Tibial artery (tissue), 4 donors: ENCODE measurements at regions not wholly inside any gene's neighbourhood (a gene's known extent, or its start where the extent isn't known, plus 50 kb on each side); places are given as distances from the start of the nearest gene placed in this dataset.

Source experiments
- DNase-seq, 2 donors: peaks; one replicate each; pipeline ENCODE4 v3.0.0-alpha.2; 2019
- H3K27ac ChIP-seq, 2 donors: fragments of 200-600 bp; sonication (generic) in 1 of 2; 1 replicate in 1 of 2; 2 replicates in 1 of 2; pipeline ENCODE4 v1.5.1; 2018 to 2019; ENCODE audit warnings: mild to moderate bottlenecking in 1 of 2
- H3K27me3 ChIP-seq, 2 donors: fragments of 200-600 bp; sonication (generic) in 1 of 2; one replicate each; pipeline versions ENCODE4 v1.5.1 to v1.6.0; 2016 to 2019
- H3K36me3 ChIP-seq, 3 donors: fragments of 200-600 bp; sonication (generic) in 2 of 3; one replicate each; pipeline ENCODE4 v1.5.1; 2016 to 2019; ENCODE audit warnings: mild to moderate bottlenecking in 2 of 3
- H3K4me1 ChIP-seq, 4 donors: fragments of 200-600 bp; sonication (generic) in 2 of 4; 1 replicate in 3 of 4; 2 replicates in 1 of 4; pipeline ENCODE4 v1.5.1; 2016 to 2019
- H3K4me3 ChIP-seq, 2 donors: fragments of 200-600 bp; sonication (generic) in 1 of 2; 1 replicate in 1 of 2; 2 replicates in 1 of 2; pipeline ENCODE4 v1.5.1; 2018 to 2019; ENCODE audit warnings: mild to moderate bottlenecking in 2 of 2
- H3K9me3 ChIP-seq, 3 donors: fragments of 200-600 bp; sonication (generic) in 1 of 3; one replicate each; pipeline ENCODE4 v1.5.1; 2016 to 2019
- CTCF ChIP-seq, 2 experiments: fragments of 200-600 bp in 1 of 2; fragments of 450-650 bp in 1 of 2; IDR thresholded peaks; one replicate each; pipeline ENCODE4 v1.5.1; 2017 to 2019; ENCODE audit warnings: antibody characterized with exemption in 2 of 2, mild to moderate bottlenecking in 1 of 2, moderate library complexity in 1 of 2
- intact Hi-C: fragments of 100-400 bp; cut with DNase I; formaldehyde crosslinking; loops from one replicate; pipeline ENCODE4 v1.15.0; 2023; ENCODE audit warnings: low total_unique reads

- Histone ChIP-seq H3K9me3 (no peaks in the 10 kb centered on the region), H3K27ac (peak overlapping the region; percentile 77 to 89), H3K4me3 (no peak overlapping the region), H3K27me3 (no peaks in the 10 kb centered on the region), H3K36me3 (no peaks in the 10 kb centered on the region), H3K4me1 (peaks cover 8 to 53% (median 39%) of the 10 kb centered on the region in 4 donors)
- intact Hi-C loops, result no loop called here
- no peak for TF ChIP-seq CTCF (IDR thresholded peaks at IDR 0.05)
- peak in 1 of 2 donors; percentile 70 for DNase-seq
Measured at GRCh38 chr20:50284811-50285375, 94.3 kb downstream of the CEBPB start.

- DNase-seq, result peak; percentile 66 to 84
- intact Hi-C loops, result no loop called here
- Histone ChIP-seq H3K4me1 (peaks cover 8 to 50% (median 39%) of the 10 kb centered on the region in 4 donors), H3K27me3 (no peaks in the 10 kb centered on the region), H3K4me3 (no peak overlapping the region), H3K9me3 (no peaks in the 10 kb centered on the region), H3K36me3 (no peaks in the 10 kb centered on the region), H3K27ac (peak overlapping the region; percentile 77 to 89)
- no peak for TF ChIP-seq CTCF (IDR thresholded peaks at IDR 0.05)
Measured at GRCh38 chr20:50285376-50286173, 94.9 kb downstream of the CEBPB start.

GRCh38 chr20:50286174-50286511, 95.5 kb downstream of the CEBPB start:
- peak overlapping the region in 1 of 2 donors; percentile 9 for H3K4me3 ChIP-seq
- no peaks in the 10 kb centered on the region for H3K9me3 ChIP-seq
- peaks cover 8 to 53% (median 44%) of the 10 kb centered on the region in 4 donors for H3K4me1 ChIP-seq
- no peaks in the 10 kb centered on the region for H3K27me3 ChIP-seq
- no peaks in the 10 kb centered on the region for H3K36me3 ChIP-seq
- no peak for TF ChIP-seq CTCF (IDR thresholded peaks at IDR 0.05)
- intact Hi-C loops, result no loop called here
- no peak for DNase-seq
- H3K27ac ChIP-seq, result peak overlapping the region; percentile 77 to 89

- H3K27ac ChIP-seq, result peak overlapping the region; percentile 77 to 89
- TF ChIP-seq CTCF (IDR thresholded peaks at IDR 0.05), result no peak
- peaks cover 8 to 58% (median 48%) of the 10 kb centered on the region in 4 donors for H3K4me1 ChIP-seq
- H3K36me3 ChIP-seq, result no peaks in the 10 kb centered on the region
- H3K9me3 ChIP-seq, result no peaks in the 10 kb centered on the region
- DNase-seq, result peak; percentile 86 to 87
- peak overlapping the region in 1 of 2 donors; percentile 9 for H3K4me3 ChIP-seq
- intact Hi-C loops, result no loop called here
- H3K27me3 ChIP-seq, result no peaks in the 10 kb centered on the region
Measured at GRCh38 chr20:50286609-50287008, 96.0 kb downstream of the CEBPB start.

- TF ChIP-seq CTCF (IDR thresholded peaks at IDR 0.05), result no peak
- Histone ChIP-seq H3K9me3 (no peaks in the 10 kb centered on the region), H3K27me3 (no peaks in the 10 kb centered on the region), H3K4me1 (peaks cover 16 to 67% (median 57%) of the 10 kb centered on the region in 4 donors), H3K4me3 (no peak overlapping the region), H3K27ac (no peak overlapping the region), H3K36me3 (no peaks in the 10 kb centered on the region)
- intact Hi-C loops, result no loop called here
- no peak for DNase-seq
Measured at GRCh38 chr20:50287512-50287911, 96.9 kb downstream of the CEBPB start.
